Retinal pigment epithelial cell (primary cell): ENCODE measurements at regions not wholly inside any gene's neighbourhood (a gene's known extent, or its start where the extent isn't known, plus 50 kb on each side); places are given as distances from the start of the nearest gene placed in this dataset.

ENCODE experiments used
- DNase-seq: peaks from one replicate; pipeline ENCODE4 v3.0.0-alpha.2; 2010; ENCODE audit warnings: low read depth
- H3K4me3 ChIP-seq: 2 replicates; pipeline ENCODE4 v1.5.1; 2011; ENCODE audit warnings: mild to moderate bottlenecking, low read length, control low read depth, moderate library complexity
- CTCF ChIP-seq: conservative IDR thresholded peaks from 2 replicates; pipeline ENCODE4 v1.5.1; 2011; ENCODE audit warnings: low read depth, low read length, control low read depth, inconsistent platforms

- no peak for DNase-seq
- no peak overlapping the region for H3K4me3 ChIP-seq
- TF ChIP-seq CTCF, result no peak
Observed at GRCh38 chr7:49417034-49417433, 356.4 kb upstream of the VWC2 start.

- no peak for TF ChIP-seq CTCF
- DNase-seq, result no peak
- H3K4me3 ChIP-seq, result no peak overlapping the region
Observed at GRCh38 chr7:49418963-49419362, 354.5 kb upstream of the VWC2 start.

GRCh38 chr7:49422564-49422963 is 350.9 kb upstream of the VWC2 start:
- no peak overlapping the region for H3K4me3 ChIP-seq
- no peak for DNase-seq
- no peak for TF ChIP-seq CTCF

GRCh38 chr7:49424109-49424508 is 349.3 kb upstream of the VWC2 start:
- H3K4me3 ChIP-seq, result no peak overlapping the region
- TF ChIP-seq CTCF, result no peak
- no peak for DNase-seq

GRCh38 chr7:49425277-49425818 is 348.1 kb upstream of the VWC2 start:
- TF ChIP-seq CTCF, result no peak
- H3K4me3 ChIP-seq, result no peak overlapping the region
- no peak for DNase-seq

- no peak for TF ChIP-seq CTCF
- H3K4me3 ChIP-seq, result no peak overlapping the region
- DNase-seq, result no peak
Observed at GRCh38 chr7:49432254-49432653, 341.2 kb upstream of the VWC2 start.

- no peak for TF ChIP-seq CTCF
- H3K4me3 ChIP-seq, result no peak overlapping the region
- no peak for DNase-seq
Observed at GRCh38 chr7:49433794-49434193, 339.6 kb upstream of the VWC2 start.
